LNCAP (cell line): ENCODE measurements at regions not wholly inside any gene's neighbourhood (a gene's known extent, or its start where the extent isn't known, plus 50 kb on each side); places are given as distances from the start of the nearest gene placed in this dataset.

Source experiments
- TF ChIP-seq, protein P1 (sequence below): fragments of 450-650 bp; IDR thresholded peaks from 2 replicates; pipeline ENCODE4 v1.5.1; 2017; ENCODE audit warnings: mild to moderate bottlenecking

DNA sequence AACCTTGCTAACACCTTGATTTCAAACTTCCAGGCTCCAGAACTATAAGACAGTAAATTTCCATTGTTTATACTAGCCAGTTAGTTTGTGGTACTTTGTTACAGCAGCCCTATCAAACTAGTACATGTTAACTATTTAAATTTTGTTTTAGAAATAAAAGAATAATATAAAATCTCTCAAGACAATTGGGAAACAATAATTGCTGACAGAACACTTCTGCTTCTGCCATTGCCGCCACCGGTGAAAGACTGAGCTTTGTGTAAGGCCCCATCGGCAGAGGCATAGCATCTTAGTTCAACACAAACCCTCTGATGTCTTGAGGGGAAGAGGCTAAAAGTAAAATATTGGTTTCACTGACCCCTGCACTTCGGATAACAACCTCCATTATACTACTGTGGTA, 1607.1 kb upstream of the SEL1L start:
- TF ChIP-seq, protein P1, sequence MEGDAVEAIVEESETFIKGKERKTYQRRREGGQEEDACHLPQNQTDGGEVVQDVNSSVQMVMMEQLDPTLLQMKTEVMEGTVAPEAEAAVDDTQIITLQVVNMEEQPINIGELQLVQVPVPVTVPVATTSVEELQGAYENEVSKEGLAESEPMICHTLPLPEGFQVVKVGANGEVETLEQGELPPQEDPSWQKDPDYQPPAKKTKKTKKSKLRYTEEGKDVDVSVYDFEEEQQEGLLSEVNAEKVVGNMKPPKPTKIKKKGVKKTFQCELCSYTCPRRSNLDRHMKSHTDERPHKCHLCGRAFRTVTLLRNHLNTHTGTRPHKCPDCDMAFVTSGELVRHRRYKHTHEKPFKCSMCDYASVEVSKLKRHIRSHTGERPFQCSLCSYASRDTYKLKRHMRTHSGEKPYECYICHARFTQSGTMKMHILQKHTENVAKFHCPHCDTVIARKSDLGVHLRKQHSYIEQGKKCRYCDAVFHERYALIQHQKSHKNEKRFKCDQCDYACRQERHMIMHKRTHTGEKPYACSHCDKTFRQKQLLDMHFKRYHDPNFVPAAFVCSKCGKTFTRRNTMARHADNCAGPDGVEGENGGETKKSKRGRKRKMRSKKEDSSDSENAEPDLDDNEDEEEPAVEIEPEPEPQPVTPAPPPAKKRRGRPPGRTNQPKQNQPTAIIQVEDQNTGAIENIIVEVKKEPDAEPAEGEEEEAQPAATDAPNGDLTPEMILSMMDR = no peak

DNA sequence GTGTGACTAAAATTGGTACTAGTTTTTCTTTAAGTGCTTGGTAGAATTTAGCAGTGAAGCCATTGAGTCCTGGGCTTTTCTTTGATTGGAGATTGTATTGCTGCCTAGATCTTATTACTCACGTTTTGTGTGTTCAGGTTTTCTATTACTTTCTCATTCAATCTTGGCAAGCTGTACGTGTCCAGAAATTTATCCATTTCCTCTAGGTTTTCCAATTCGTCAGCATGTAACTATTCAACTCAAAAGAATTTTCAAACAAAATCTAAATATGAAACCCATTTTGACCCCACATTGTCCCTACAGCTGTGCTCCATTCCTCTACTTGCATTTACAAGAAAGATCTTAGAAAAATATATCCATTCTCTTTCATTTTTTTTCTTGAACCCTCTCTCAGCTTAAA, 1613.4 kb upstream of the SEL1L start:
- TF ChIP-seq, protein P1 = no peak

DNA sequence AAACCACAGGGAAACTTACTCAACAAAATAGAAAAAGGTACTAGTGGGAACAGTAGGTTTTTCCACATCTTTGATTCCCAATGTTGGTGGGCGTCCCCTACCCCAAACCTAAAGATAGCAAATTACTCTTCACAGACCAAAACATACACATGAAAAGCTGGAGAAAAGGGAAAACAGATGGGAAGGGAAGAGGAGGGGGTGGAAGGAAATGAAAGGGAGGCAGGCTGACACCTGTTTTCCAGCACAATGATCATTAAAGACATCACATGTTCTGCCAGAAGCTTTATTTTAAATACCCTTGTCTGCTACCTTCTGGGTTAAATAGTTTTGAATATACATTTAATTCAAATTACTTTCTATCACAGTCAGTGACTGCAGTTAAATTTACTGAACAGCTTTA, 1617.9 kb upstream of the SEL1L start:
- TF ChIP-seq, protein P1 = no peak

GRCh38 chr14:83153081-83153480, 1619.4 kb upstream of the SEL1L start:
- TF ChIP-seq, protein P1 = no peak

- TF ChIP-seq, protein P1 = no peak
Measured at GRCh38 chr14:83162361-83162929, 1628.8 kb upstream of the SEL1L start.

- TF ChIP-seq, protein P1 = no peak
Measured at GRCh38 chr14:83163016-83163415, 1629.4 kb upstream of the SEL1L start.

DNA sequence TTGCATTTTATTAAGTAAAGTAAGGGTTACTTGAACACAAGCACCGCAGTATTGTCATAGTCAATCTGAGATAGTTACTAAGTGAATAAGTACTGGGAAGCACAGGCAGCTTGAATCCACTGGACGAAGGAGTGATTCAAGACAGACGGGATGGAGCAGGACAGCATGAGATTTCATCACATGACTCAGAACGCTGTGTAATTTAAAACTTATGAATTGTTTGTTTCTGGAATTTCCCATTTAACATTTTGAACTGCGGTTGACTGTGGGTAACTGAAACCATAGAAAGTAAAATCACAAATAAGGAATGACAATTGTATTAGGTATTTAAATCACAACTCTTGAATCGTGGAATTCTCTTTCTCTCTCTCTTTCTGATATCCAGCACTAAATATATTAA, 1630.4 kb upstream of the SEL1L start:
- TF ChIP-seq, protein P1 = no peak

DNA sequence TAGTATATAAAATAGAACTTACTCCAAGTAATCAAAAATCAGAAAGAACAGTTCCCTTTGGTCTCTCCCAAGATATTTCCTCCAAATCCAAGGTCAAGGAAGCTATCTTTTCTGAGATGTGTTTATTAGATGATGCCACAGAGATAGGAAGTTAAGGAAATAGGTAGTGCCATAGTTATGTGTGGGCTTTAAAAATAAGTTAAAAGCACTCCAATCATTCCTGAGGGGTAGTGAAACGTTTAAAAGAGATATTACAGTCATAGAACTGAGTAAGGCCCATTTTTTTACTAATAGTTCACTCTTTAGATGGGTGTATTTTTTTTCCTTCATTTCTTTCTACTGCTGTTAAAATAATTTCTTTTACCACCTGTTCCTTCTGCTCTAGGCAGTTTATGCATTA, 1630.9 kb upstream of the SEL1L start:
- TF ChIP-seq, protein P1 = no peak
